CD4-positive, alpha-beta T cell treated with Interleukin-2 at 100 ng/mL for 4 hours (primary cell): ENCODE measurements at regions not wholly inside any gene's neighbourhood (a gene's known extent, or its start where the extent isn't known, plus 50 kb on each side); places are given as distances from the start of the nearest gene placed in this dataset.
"Not testable (repeated sequence)": the region's sequence is repeated elsewhere in the genome, so short reads cannot be mapped to it uniquely, and the experiment has no call there.

Source experiments
- DNase-seq: peaks from one replicate; pipeline ENCODE4 v3.0.0-alpha.2; 2020; ENCODE audit warnings: low spot score

- no peak for DNase-seq
These were observed 152.2 kb upstream of the OR4E1 start for GRCh38 chr14:21825845-21826244.

- DNase-seq = peak; percentile 61
These were observed 151.6 kb upstream of the OR4E1 start for GRCh38 chr14:21825149-21825743.

GRCh38 chr14:21822109-21822508, 148.5 kb upstream of the OR4E1 start:
- no peak for DNase-seq

- DNase-seq = no peak
These were observed 147.0 kb upstream of the OR4E1 start for GRCh38 chr14:21820631-21821030.

GRCh38 chr14:21819891-21820290, 146.3 kb upstream of the OR4E1 start:
- not testable (repeated sequence) for DNase-seq

GRCh38 chr14:21817010-21817409, 143.4 kb upstream of the OR4E1 start:
- not testable (repeated sequence) for DNase-seq

GRCh38 chr14:21807975-21808374, 134.4 kb upstream of the OR4E1 start:
- DNase-seq = no peak

GRCh38 chr14:21804981-21805380, 131.4 kb upstream of the OR4E1 start:
- no peak for DNase-seq

GRCh38 chr14:21802441-21802840, 128.8 kb upstream of the OR4E1 start:
- DNase-seq = no peak

GRCh38 chr14:21796916-21797315, 123.3 kb upstream of the OR4E1 start:
- peak; percentile 7 for DNase-seq

GRCh38 chr14:21795456-21795855, 121.8 kb upstream of the OR4E1 start:
- DNase-seq = no peak

- no peak for DNase-seq
These were observed 118.1 kb upstream of the OR4E1 start for GRCh38 chr14:21791749-21792148.

GRCh38 chr14:21788687-21789086, 115.1 kb upstream of the OR4E1 start:
- DNase-seq = not testable (repeated sequence)

GRCh38 chr14:21787242-21787641, 113.6 kb upstream of the OR4E1 start:
- DNase-seq = not testable (repeated sequence)

- DNase-seq = no peak
These were observed 107.9 kb upstream of the OR4E1 start for GRCh38 chr14:21781543-21781942.

GRCh38 chr14:21780429-21781084, 106.9 kb upstream of the OR4E1 start:
- no peak for DNase-seq

- no peak for DNase-seq
These were observed 98.1 kb upstream of the OR4E1 start for GRCh38 chr14:21771671-21772070.

- DNase-seq = no peak
These were observed 95.2 kb upstream of the OR4E1 start for GRCh38 chr14:21768875-21769257.

GRCh38 chr14:21768116-21768874, 94.7 kb upstream of the OR4E1 start:
- peak; percentile 53 for DNase-seq

GRCh38 chr14:21760360-21760759, 86.7 kb upstream of the OR4E1 start:
- not testable (repeated sequence) for DNase-seq

- DNase-seq = no peak
These were observed 75.8 kb upstream of the OR4E1 start for GRCh38 chr14:21749306-21749868.

- peak; percentile 56 for DNase-seq
These were observed 75.3 kb upstream of the OR4E1 start for GRCh38 chr14:21748869-21749303.
